A673 (cell line): ENCODE measurements at regions not wholly inside any gene's neighbourhood (a gene's known extent, or its start where the extent isn't known, plus 50 kb on each side); places are given as distances from the start of the nearest gene placed in this dataset.

Source experiments
- EZH2 ChIP-seq: fragments of 200-600 bp; sonication (generic); IDR thresholded peaks from 2 replicates; pipeline ENCODE4 v1.6.1; 2017; ENCODE audit warnings: borderline replicate concordance, low read depth, mild to moderate bottlenecking, mixed read lengths, antibody characterized with exemption, low read length; ENCODE audit not compliant: poor library complexity, severe bottlenecking
- TF ChIP-seq, protein P1 (sequence below): fragments of 300-800, 200-600 bp; sonication (generic); conservative IDR thresholded peaks from 2 replicates; pipeline ENCODE4 v1.5.1; 2017; ENCODE audit warnings: low read depth, mild to moderate bottlenecking, antibody characterized with exemption, low read length, moderate library complexity, mixed read lengths

DNA sequence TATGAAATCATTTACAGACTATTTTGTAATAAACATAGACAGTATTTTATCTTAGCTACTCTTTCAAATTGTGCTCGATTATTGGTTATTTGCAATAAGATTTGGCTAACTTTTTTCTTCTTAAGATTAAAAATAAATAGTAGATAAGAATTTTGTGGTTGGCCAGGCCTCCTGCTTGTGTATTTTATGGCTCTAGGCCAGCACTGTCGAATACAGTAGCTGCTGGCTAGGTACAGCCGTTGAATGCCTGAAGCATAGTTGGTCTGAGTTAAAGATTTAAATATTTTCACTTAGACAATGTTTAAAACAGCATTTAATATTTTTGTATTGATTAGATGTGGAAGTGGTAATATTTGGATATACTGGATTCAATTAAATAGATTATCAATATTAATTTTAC, 481.0 kb downstream of the SPRY1 start:
- TF ChIP-seq, protein P1, sequence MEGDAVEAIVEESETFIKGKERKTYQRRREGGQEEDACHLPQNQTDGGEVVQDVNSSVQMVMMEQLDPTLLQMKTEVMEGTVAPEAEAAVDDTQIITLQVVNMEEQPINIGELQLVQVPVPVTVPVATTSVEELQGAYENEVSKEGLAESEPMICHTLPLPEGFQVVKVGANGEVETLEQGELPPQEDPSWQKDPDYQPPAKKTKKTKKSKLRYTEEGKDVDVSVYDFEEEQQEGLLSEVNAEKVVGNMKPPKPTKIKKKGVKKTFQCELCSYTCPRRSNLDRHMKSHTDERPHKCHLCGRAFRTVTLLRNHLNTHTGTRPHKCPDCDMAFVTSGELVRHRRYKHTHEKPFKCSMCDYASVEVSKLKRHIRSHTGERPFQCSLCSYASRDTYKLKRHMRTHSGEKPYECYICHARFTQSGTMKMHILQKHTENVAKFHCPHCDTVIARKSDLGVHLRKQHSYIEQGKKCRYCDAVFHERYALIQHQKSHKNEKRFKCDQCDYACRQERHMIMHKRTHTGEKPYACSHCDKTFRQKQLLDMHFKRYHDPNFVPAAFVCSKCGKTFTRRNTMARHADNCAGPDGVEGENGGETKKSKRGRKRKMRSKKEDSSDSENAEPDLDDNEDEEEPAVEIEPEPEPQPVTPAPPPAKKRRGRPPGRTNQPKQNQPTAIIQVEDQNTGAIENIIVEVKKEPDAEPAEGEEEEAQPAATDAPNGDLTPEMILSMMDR: no peak
- TF ChIP-seq EZH2: no peak
